Activated CD4-positive, CD25-positive, alpha-beta regulatory T cell (primary cell): ENCODE measurements at regions not wholly inside any gene's neighbourhood (a gene's known extent, or its start where the extent isn't known, plus 50 kb on each side); places are given as distances from the start of the nearest gene placed in this dataset.
"Not testable (repeated sequence)": the region's sequence is repeated elsewhere in the genome, so short reads cannot be mapped to it uniquely, and the experiment has no call there.

ENCODE experiments used
- DNase-seq, 4 experiments: peaks; one replicate each; lab custom pipeline; 2025; lab: John Stamatoyannopoulos, UW

GRCh38 chr6:168825226-168826077 is 384.5 kb downstream of the SMOC2 start:
- DNase-seq: no peak

GRCh38 chr6:168823397-168824212 is 382.6 kb downstream of the SMOC2 start:
- no peak for DNase-seq

GRCh38 chr6:168822376-168822775 is 381.4 kb downstream of the SMOC2 start:
- no peak for DNase-seq

GRCh38 chr6:168819546-168819945 is 378.6 kb downstream of the SMOC2 start:
- DNase-seq: no peak

- no peak for DNase-seq
Observed at GRCh38 chr6:168817558-168818159, 376.7 kb downstream of the SMOC2 start.

GRCh38 chr6:168815229-168815628 is 374.2 kb downstream of the SMOC2 start:
- DNase-seq: no peak

GRCh38 chr6:168808232-168808631 is 367.2 kb downstream of the SMOC2 start:
- no peak for DNase-seq

GRCh38 chr6:168804331-168804730 is 363.3 kb downstream of the SMOC2 start:
- DNase-seq: no peak

- no peak for DNase-seq
Observed at GRCh38 chr6:168803874-168804273, 362.9 kb downstream of the SMOC2 start.

GRCh38 chr6:168799067-168799466 is 358.1 kb downstream of the SMOC2 start:
- DNase-seq: no peak

- no peak for DNase-seq
Observed at GRCh38 chr6:168796106-168796505, 355.1 kb downstream of the SMOC2 start.

GRCh38 chr6:168795611-168796010 is 354.6 kb downstream of the SMOC2 start:
- not testable (repeated sequence) for DNase-seq

GRCh38 chr6:168794491-168794890 is 353.5 kb downstream of the SMOC2 start:
- no peak for DNase-seq

GRCh38 chr6:168793649-168794048 is 352.7 kb downstream of the SMOC2 start:
- DNase-seq: no peak

GRCh38 chr6:168791917-168792316 is 350.9 kb downstream of the SMOC2 start:
- no peak for DNase-seq

- no peak for DNase-seq
Observed at GRCh38 chr6:168789699-168790098, 348.7 kb downstream of the SMOC2 start.

- no peak for DNase-seq
Observed at GRCh38 chr6:168785720-168786511, 344.9 kb downstream of the SMOC2 start.

- no peak for DNase-seq
Observed at GRCh38 chr6:168784426-168784825, 343.4 kb downstream of the SMOC2 start.

- DNase-seq: no peak
Observed at GRCh38 chr6:168783720-168784119, 342.7 kb downstream of the SMOC2 start.

- DNase-seq: no peak
Observed at GRCh38 chr6:168782187-168782751, 341.3 kb downstream of the SMOC2 start.

GRCh38 chr6:168778201-168778600 is 337.2 kb downstream of the SMOC2 start:
- no peak for DNase-seq

- DNase-seq: no peak
Observed at GRCh38 chr6:168774381-168774780, 333.4 kb downstream of the SMOC2 start.
